OCI-LY7 (cell line): ENCODE measurements at regions not wholly inside any gene's neighbourhood (a gene's known extent, or its start where the extent isn't known, plus 50 kb on each side); places are given as distances from the start of the nearest gene placed in this dataset.

Experiments used
- BruUV-seq: library from RNA; stranded (reverse); fragments of 400-500 nt; replicated peaks from 2 replicates; lab custom pipeline; 2021; lab: Mats Ljungman, UMichigan
- CTCF ChIA-PET: fragments of 300-600 bp; sonication (Branson Sonifier 250); formaldehyde crosslinking; loops from one replicate; lab custom pipeline; 2022; ENCODE audit warnings: antibody characterized with exemption; ENCODE audit not compliant: unreplicated experiment; lab: Charles Lee
- POLR2A ChIA-PET: fragments of 300-600 bp; sonication (Branson Sonifier 250); formaldehyde crosslinking; loops from one replicate; lab custom pipeline; 2022; ENCODE audit warnings: antibody characterized with exemption; lab: Charles Lee
- DNase-seq: peaks from one replicate; pipeline ENCODE4 v3.0.0-alpha.2; 2015; ENCODE audit warnings: low spot score
- H2AFZ ChIP-seq: fragments of 200-600 bp; sonication (generic), shearing (Covaris generic); 2 replicates; pipeline ENCODE4 v1.6.1; 2014; ENCODE audit warnings: mild to moderate bottlenecking, antibody characterized with exemption, low read length, moderate library complexity
- H3K27ac ChIP-seq: fragments of 200-600 bp; sonication (generic); 2 replicates; pipeline ENCODE4 v1.5.1; 2014; ENCODE audit warnings: mixed run types, low read depth, mild to moderate bottlenecking, moderate library complexity, low read length, inconsistent platforms; ENCODE audit not compliant: poor library complexity, severe bottlenecking
- H3K36me3 ChIP-seq: fragments of 200-600 bp; sonication (generic); 2 replicates; pipeline ENCODE4 v1.6.1; 2014; ENCODE audit warnings: mild to moderate bottlenecking, antibody characterized with exemption, low read length, moderate library complexity, mixed read lengths; ENCODE audit not compliant: insufficient read depth
- H3K4me1 ChIP-seq: fragments of 200-600 bp; sonication (generic); 2 replicates; pipeline ENCODE4 v1.5.1; 2014; ENCODE audit warnings: mild to moderate bottlenecking, low read length; ENCODE audit not compliant: insufficient read depth, poor library complexity, severe bottlenecking
- H3K4me2 ChIP-seq: fragments of 200-600 bp; sonication (generic); 2 replicates; pipeline ENCODE4 v1.6.1; 2014; ENCODE audit warnings: mild to moderate bottlenecking, low read length
- H3K4me3 ChIP-seq: fragments of 200-600 bp; sonication (generic); 2 replicates; pipeline ENCODE4 v1.5.1; 2014; ENCODE audit warnings: mild to moderate bottlenecking, low read depth, low read length; ENCODE audit not compliant: poor library complexity, severe bottlenecking
- H3K79me2 ChIP-seq: fragments of 200-600 bp; sonication (generic); 2 replicates; pipeline ENCODE4 v1.6.1; 2016; ENCODE audit warnings: low read depth, mild to moderate bottlenecking, low read length, moderate library complexity, mixed read lengths; ENCODE audit not compliant: insufficient read depth
- H3K9me2 ChIP-seq: fragments of 200-600 bp; sonication (generic); 2 replicates; pipeline ENCODE4 v1.6.1; 2016; ENCODE audit warnings: mild to moderate bottlenecking, low read length, mixed read lengths; ENCODE audit not compliant: insufficient read depth
- H3K9me3 ChIP-seq: fragments of 200-600 bp; sonication (generic); 2 replicates; pipeline ENCODE4 v1.6.1; 2014; ENCODE audit warnings: mild to moderate bottlenecking, mixed run types, low read length, mixed read lengths
- H4K20me1 ChIP-seq: fragments of 200-600 bp; sonication (generic); 2 replicates; pipeline ENCODE4 v1.6.1; 2014; ENCODE audit warnings: mild to moderate bottlenecking, antibody characterized with exemption, low read length, moderate library complexity, mixed read lengths; ENCODE audit not compliant: insufficient read depth
- EZH2phosphoT487 ChIP-seq: fragments of 200-600 bp; sonication (generic); IDR thresholded peaks from 2 replicates; pipeline ENCODE4 v1.6.1; 2018; ENCODE audit warnings: low read depth, borderline replicate concordance, mild to moderate bottlenecking, mixed run types, antibody characterized with exemption, low read length, moderate library complexity, mixed read lengths
- intact Hi-C: fragments of 100-400 bp; cut with micrococcal nuclease; formaldehyde crosslinking; loops from one replicate; pipeline ENCODE4 v1.10.0; 2022; ENCODE audit not compliant: unreplicated experiment
- TF ChIP-seq, protein P1 (sequence below): fragments of 200-600 bp; sonication (generic); conservative IDR thresholded peaks from 2 replicates; pipeline ENCODE4 v1.5.1; 2014; ENCODE audit warnings: mild to moderate bottlenecking, antibody characterized with exemption, low read length, moderate library complexity, mixed read lengths

DNA sequence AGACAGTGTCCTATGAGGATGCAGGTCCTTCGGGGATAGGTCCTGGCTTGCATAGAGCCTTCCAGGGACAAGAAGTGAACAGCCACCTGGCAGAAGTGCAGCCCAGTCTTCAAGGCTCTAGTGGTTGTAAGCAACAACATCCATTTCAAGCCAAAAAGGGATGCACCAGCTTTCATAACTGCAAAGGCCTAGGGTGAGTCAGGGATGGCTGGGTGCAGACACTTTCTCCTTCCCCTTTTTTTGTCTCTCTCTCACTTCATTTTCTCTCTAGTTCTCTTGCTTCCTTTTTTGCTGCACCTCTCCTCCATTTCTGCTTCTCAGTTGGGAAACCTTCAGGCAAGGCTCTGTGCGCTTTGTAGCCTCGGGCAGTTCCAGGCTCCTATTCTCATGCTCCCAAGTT is 196.2 kb upstream of the ZNF536 start:
- no peak overlapping the region for H3K27ac ChIP-seq
- BruUV-seq = no TSS peak
- DNase-seq = no peak
- no peaks in the 10 kb centered on the region for H3K9me3 ChIP-seq
- no peak overlapping the region for H3K4me2 ChIP-seq
- intact Hi-C loops = no loop called here
- TF ChIP-seq, protein P1, sequence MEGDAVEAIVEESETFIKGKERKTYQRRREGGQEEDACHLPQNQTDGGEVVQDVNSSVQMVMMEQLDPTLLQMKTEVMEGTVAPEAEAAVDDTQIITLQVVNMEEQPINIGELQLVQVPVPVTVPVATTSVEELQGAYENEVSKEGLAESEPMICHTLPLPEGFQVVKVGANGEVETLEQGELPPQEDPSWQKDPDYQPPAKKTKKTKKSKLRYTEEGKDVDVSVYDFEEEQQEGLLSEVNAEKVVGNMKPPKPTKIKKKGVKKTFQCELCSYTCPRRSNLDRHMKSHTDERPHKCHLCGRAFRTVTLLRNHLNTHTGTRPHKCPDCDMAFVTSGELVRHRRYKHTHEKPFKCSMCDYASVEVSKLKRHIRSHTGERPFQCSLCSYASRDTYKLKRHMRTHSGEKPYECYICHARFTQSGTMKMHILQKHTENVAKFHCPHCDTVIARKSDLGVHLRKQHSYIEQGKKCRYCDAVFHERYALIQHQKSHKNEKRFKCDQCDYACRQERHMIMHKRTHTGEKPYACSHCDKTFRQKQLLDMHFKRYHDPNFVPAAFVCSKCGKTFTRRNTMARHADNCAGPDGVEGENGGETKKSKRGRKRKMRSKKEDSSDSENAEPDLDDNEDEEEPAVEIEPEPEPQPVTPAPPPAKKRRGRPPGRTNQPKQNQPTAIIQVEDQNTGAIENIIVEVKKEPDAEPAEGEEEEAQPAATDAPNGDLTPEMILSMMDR = no peak
- TF ChIP-seq EZH2phosphoT487 = no peak
- H3K36me3 ChIP-seq = no peaks in the 10 kb centered on the region
- H3K9me2 ChIP-seq = no peaks in the 10 kb centered on the region
- no peak overlapping the region for H2AFZ ChIP-seq
- no peak overlapping the region for H3K4me3 ChIP-seq
- H3K4me1 ChIP-seq = no peaks in the 10 kb centered on the region
- ChIA-PET POLR2A (no interaction called here), CTCF (no interaction called here)
- H3K79me2 ChIP-seq = no peaks in the 10 kb centered on the region
- H4K20me1 ChIP-seq = no peaks in the 10 kb centered on the region

DNA sequence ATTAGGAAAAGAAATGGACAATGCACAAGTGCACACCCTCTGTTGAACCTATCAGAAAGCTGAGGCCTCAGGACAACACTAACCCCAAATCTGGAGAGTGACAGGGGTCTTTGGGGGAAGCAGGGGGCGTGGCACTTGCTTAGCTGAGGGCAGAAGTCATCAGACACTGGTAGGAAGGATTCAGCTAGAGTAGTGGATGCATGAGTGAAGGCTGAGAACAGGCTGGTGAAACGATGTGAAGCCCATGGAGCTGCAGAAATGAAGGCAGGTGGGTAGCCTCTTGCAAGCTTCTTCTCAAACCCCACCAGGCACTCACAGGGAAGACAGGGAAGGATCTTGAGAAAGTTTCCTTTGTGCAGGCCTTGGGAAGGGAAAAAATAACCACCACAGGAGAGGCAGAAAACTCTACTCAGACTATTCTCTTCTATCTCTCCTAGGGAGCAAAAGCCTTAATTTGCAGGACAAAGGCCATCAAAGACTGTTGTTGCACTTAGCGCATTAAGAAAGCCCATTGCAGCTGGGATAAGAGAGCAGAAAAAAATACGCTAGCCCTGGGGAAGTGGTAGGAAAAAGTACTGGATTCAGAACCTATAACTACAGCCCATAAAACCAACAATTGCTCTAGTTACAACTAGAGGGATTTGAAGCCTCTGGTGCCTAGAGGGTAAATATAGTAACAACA is 193.3 kb upstream of the ZNF536 start:
- Histone ChIP-seq H3K27ac (no peak overlapping the region), H3K36me3 (no peaks in the 10 kb centered on the region), H3K4me3 (no peak overlapping the region), H2AFZ (no peak overlapping the region), H3K9me2 (no peaks in the 10 kb centered on the region), H3K4me2 (no peak overlapping the region), H3K9me3 (peaks cover 23% of the 10 kb centered on the region), H4K20me1 (no peaks in the 10 kb centered on the region), H3K4me1 (no peaks in the 10 kb centered on the region), H3K79me2 (no peaks in the 10 kb centered on the region)
- intact Hi-C loops = no loop called here
- no peak for TF ChIP-seq EZH2phosphoT487
- TF ChIP-seq, protein P1 = no peak
- ChIA-PET POLR2A (interaction anchor here (0.6 kb wide), 1 partner anchor 136 kb away, joined by 3 read pairs; no protein-coding TSS in a partner anchor), CTCF (interaction anchor here (0.6 kb wide), 1 partner anchor 866 kb away, joined by 3 read pairs; no protein-coding TSS in a partner anchor)
- DNase-seq = no peak
- BruUV-seq = no TSS peak

DNA sequence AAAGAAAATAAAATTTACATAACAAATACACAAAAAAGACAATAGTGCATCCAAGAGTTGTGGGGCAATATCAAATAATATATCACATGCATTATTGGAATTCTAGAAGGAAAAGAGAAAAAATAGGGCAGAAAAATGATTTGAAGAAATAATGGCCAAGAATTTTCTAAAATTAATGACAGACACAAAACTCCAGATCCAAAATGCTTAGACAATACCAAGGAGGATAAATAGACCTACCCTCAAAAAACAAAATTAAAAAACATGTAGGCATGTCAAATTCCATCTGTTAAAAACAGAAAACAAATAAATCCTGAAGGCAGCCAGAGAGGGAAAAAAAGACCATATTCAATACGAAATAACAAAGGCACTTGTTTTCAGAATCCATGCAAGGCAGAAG is 191.5 kb upstream of the ZNF536 start:
- no peak overlapping the region for H3K4me2 ChIP-seq
- no peaks in the 10 kb centered on the region for H4K20me1 ChIP-seq
- H3K36me3 ChIP-seq = no peaks in the 10 kb centered on the region
- H3K4me1 ChIP-seq = no peaks in the 10 kb centered on the region
- H3K9me3 ChIP-seq = peaks cover 29% of the 10 kb centered on the region
- H2AFZ ChIP-seq = no peak overlapping the region
- no peak overlapping the region for H3K4me3 ChIP-seq
- no peak overlapping the region for H3K27ac ChIP-seq
- H3K9me2 ChIP-seq = no peaks in the 10 kb centered on the region
- no peak for DNase-seq
- POLR2A ChIA-PET = no interaction called here
- CTCF ChIA-PET = no interaction called here
- intact Hi-C loops = no loop called here
- TF ChIP-seq, protein P1 = no peak
- TF ChIP-seq EZH2phosphoT487 = no peak
- no TSS peak for BruUV-seq
- no peaks in the 10 kb centered on the region for H3K79me2 ChIP-seq
